ENCODE measurements at regions not wholly inside any gene's neighbourhood (a gene's known extent, or its start where the extent isn't known, plus 50 kb on each side); places are given as distances from the start of the nearest gene placed in this dataset.
A peak's percentile ranks its signal among the peaks of the same experiment; 100 is the strongest.

GRCh38 chr1:25120281-25120680 is 112.0 kb downstream of the SYF2 start (continued):
- no peak for TF ChIP-seq SREBF2 (IDR thresholded peaks at IDR 0.05)
- TF ChIP-seq SMC3 (IDR thresholded peaks at IDR 0.05) = no peak

GRCh38 chr1:25118546-25118945 is 113.8 kb downstream of the SYF2 start:
- DNase-seq (ENCODE audit: low read depth in 1 of 2, low spot score in 1 of 2) (no peak), FAIRE-seq (no peak), ATAC-seq (no peak)
- ChIA-PET POLR2A (no interaction called here), CTCF (interaction anchor here (1.1 to 1.7 kb wide), 4 partner anchors 11 to 186 kb away, joined by 3 to 5 read pairs (median 3); no protein-coding TSS in a partner anchor)
- 68% methylated on average over 7 of the region's 7 CpGs for WGBS (ENCODE audit: missing lambda C conversion rate)
- Histone ChIP-seq H3K4me2 (no peak overlapping the region), H3K27ac (no peak overlapping the region), H3K4me3 (no peak overlapping the region), H3K4me1 (no peaks in the 10 kb centered on the region), H3K9me3 (peaks cover 3% of the 10 kb centered on the region; the same call in 1 of the 3 replicates)
- TF ChIP-seq RFX5 (IDR thresholded peaks at IDR 0.05) (no peak), TFCP2L1 (CRISPR knock-in tag; IDR thresholded peaks at IDR 0.05) (no peak), RNF2 (IDR thresholded peaks at IDR 0.05; ENCODE audit: borderline replicate concordance, low read depth) (no peak), CEBPB (IDR thresholded peaks at IDR 0.05) (no peak), USF2 (IDR thresholded peaks at IDR 0.05) (no peak), NPAS2 (CRISPR knock-in tag; IDR thresholded peaks at IDR 0.05; ENCODE audit: borderline replicate concordance) (no peak), HMGXB4 (CRISPR knock-in tag; IDR thresholded peaks at IDR 0.05; ENCODE audit: borderline replicate concordance) (no peak)

DNA sequence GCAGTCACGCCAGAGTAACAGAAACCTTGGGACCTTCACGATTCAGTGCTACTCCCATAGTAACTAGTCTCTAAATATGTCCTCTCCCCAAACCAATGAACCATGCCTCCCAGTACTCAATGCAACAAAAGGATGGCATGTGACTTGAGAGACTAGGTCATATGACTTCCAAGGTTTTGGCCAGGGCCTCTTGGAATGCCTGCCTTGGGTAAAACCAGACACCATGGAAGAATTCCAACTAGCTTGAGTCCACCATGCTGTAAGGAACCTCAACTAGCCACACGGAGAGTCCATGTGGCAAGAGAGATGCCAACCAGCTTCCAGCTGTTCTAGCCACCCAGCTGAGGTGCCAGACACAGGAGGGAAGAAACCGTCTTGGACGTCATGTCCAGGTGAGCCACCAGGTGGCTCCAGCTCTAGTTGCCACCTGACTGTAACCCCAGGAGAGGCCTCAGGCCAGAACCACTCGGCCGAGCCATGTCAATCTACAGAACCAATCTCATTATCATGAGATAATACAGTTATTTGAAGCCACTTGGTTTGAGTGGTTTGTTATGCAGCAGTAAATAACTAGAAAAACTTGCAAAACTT is 115.0 kb downstream of the SYF2 start:
- no peaks in the 10 kb centered on the region for H3K4me1 ChIP-seq
- peak in 1 of 2 experiments; percentile 34; a peak in 1 of 6 replicates for ATAC-seq
- no peak overlapping the region for H3K27ac ChIP-seq
- 58% methylated on average over 7 of the region's 7 CpGs for WGBS (ENCODE audit: missing lambda C conversion rate)
- H3K9me3 ChIP-seq = peaks cover 3% of the 10 kb centered on the region; the same call in 1 of the 3 replicates
- H3K4me2 ChIP-seq = no peak overlapping the region
- CTCF ChIA-PET = interaction anchor here (1.1 to 1.7 kb wide), 5 partner anchors 10 to 185 kb away, joined by 3 to 5 read pairs (median 3); no protein-coding TSS in a partner anchor
- TF ChIP-seq HMGXB4 (CRISPR knock-in tag; IDR thresholded peaks at IDR 0.05; ENCODE audit: borderline replicate concordance) (no peak), RAD21 (conservative IDR thresholded peaks at IDR 0.05 in 1 of 2, IDR thresholded peaks at IDR 0.05 in 1 of 2) (0 out of 5 replicates have a peak, but pooled peaks of 1 of the 2 experiments have one; percentile 18)
- TF ChIP-seq, protein P1, sequence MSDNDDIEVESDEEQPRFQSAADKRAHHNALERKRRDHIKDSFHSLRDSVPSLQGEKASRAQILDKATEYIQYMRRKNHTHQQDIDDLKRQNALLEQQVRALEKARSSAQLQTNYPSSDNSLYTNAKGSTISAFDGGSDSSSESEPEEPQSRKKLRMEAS (IDR thresholded peaks at IDR 0.05) = no peak
- FAIRE-seq = no peak
- POLR2A ChIA-PET = interaction anchor here (0.6 kb wide), 1 partner anchor 95 kb away, joined by 9 read pairs; no protein-coding TSS in a partner anchor
- H3K4me3 ChIP-seq = no peak overlapping the region
- peak in 1 of 2 experiments; percentile 21 for DNase-seq (ENCODE audit: low read depth in 1 of 2, low spot score in 1 of 2)

DNA sequence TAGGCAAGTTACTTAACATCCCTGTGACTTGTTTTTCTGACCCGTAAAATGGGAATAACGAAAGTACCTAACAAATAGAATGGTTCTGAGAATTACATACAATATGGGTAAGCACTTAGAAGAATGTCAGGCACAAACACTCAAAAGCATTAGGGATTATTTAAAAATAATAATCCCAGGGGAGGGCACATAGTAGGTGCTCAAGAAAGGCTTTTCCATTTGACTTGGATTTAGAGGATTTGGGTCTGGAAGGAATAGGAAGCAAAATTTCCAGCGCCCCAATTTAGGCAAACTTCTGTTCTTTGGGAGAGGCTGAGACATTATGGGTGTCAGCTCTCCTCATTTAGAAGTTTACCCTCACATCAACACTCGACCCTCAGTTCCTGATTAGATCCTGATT is 115.5 kb downstream of the SYF2 start:
- ATAC-seq (no peak), DNase-seq (ENCODE audit: low read depth in 1 of 2, low spot score in 1 of 2) (no peak), FAIRE-seq (no peak)
- no peak overlapping the region for H3K4me2 ChIP-seq
- POLR2A ChIA-PET = no interaction called here
- H3K4me3 ChIP-seq = no peak overlapping the region
- CTCF ChIA-PET = interaction anchor here (1.2 to 1.7 kb wide), 3 partner anchors 9 to 87 kb away, joined by 3 to 5 read pairs (median 3); no protein-coding TSS in a partner anchor
- TF ChIP-seq JUN (IDR thresholded peaks at IDR 0.05) (no peak), CHD4 (IDR thresholded peaks at IDR 0.05; ENCODE audit: borderline replicate concordance) (no peak), HES2 (IDR thresholded peaks at IDR 0.05) (no peak), PHF8 (IDR thresholded peaks at IDR 0.05; ENCODE audit: borderline replicate concordance, low read depth) (no peak), CEBPB (IDR thresholded peaks at IDR 0.05) (no peak), PBX3 (IDR thresholded peaks at IDR 0.05) (no peak), USF2 (IDR thresholded peaks at IDR 0.05) (no peak), CBX2 (IDR thresholded peaks at IDR 0.05; ENCODE audit: borderline replicate concordance, low read depth) (no peak), TP53 (CRISPR knock-in tag; IDR thresholded peaks at IDR 0.05) (no peak), MAFK (IDR thresholded peaks at IDR 0.05; ENCODE audit: partially characterized antibody) (no peak), BCL3 (IDR thresholded peaks at IDR 0.05) (no peak)
- no peak overlapping the region for H3K27ac ChIP-seq
- WGBS (ENCODE audit: missing lambda C conversion rate) = 60% methylated on average over 4 of the region's 4 CpGs
- no peaks in the 10 kb centered on the region for H3K4me1 ChIP-seq
- peaks cover 3% of the 10 kb centered on the region; the same call in 1 of the 3 replicates for H3K9me3 ChIP-seq

All from A549 (cell line).